NB4 (cell line): ENCODE measurements at regions not wholly inside any gene's neighbourhood (a gene's known extent, or its start where the extent isn't known, plus 50 kb on each side); places are given as distances from the start of the nearest gene placed in this dataset.

Experiments
- POLR2A ChIP-seq: IDR thresholded peaks from 2 replicates; pipeline ENCODE4 v1.6.1; 2011; ENCODE audit warnings: mild to moderate bottlenecking; ENCODE audit not compliant: insufficient read length; ENCODE audit errors: extremely low read depth
- TF ChIP-seq, protein P1 (sequence below): IDR thresholded peaks from one replicate; pipeline ENCODE4 v1.5.1; 2012; ENCODE audit warnings: low read depth, low read length

DNA sequence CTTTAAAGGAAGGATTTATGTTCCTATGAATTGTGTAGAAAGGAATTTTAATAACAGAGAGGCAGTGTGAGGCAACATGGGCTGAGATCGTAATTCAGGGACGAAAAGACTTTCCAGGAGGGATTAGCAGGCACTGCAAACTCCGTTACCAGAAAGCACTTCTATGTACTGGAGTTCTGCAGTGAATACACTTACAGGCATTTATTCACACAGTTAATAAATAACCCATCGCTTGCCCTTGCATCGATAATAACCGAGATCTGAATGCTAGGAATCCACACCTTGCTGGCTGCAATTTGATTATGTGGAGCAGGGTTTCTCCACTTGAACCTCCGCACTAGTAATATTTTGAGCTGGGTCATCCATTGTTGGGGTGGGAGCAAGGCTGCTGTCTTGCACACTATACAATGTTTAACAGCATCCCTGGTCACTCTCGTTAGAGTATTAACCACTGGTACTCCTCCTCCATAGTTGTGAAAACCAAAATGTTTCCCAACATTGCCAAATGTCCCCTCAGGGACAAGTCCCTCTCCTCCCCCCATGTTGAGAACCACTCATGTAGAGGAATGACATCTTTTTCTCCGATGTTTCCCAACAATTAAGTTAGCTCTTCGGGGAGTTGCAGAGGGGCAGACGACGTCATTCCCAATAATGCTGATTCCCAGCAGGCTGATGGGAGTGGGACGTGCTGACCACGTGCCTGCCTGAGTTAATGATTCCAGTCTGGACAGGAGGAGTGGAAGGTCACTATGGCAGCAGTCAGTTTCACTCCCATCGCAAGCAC is 99.5 kb downstream of the SNX19 start:
- TF ChIP-seq POLR2A, result no peak
- TF ChIP-seq, protein P1, sequence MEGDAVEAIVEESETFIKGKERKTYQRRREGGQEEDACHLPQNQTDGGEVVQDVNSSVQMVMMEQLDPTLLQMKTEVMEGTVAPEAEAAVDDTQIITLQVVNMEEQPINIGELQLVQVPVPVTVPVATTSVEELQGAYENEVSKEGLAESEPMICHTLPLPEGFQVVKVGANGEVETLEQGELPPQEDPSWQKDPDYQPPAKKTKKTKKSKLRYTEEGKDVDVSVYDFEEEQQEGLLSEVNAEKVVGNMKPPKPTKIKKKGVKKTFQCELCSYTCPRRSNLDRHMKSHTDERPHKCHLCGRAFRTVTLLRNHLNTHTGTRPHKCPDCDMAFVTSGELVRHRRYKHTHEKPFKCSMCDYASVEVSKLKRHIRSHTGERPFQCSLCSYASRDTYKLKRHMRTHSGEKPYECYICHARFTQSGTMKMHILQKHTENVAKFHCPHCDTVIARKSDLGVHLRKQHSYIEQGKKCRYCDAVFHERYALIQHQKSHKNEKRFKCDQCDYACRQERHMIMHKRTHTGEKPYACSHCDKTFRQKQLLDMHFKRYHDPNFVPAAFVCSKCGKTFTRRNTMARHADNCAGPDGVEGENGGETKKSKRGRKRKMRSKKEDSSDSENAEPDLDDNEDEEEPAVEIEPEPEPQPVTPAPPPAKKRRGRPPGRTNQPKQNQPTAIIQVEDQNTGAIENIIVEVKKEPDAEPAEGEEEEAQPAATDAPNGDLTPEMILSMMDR, result no peak
